Spleen (tissue), 11 donors: ENCODE measurements at regions not wholly inside any gene's neighbourhood (a gene's known extent, or its start where the extent isn't known, plus 50 kb on each side); places are given as distances from the start of the nearest gene placed in this dataset.

Source experiments
- DNase-seq: peaks from one replicate; pipeline ENCODE4 v3.0.0-alpha.2; 2020
- H3K27ac ChIP-seq, 8 donors: fragments of 200-600 bp; sonication (generic) in 7 of 8; 1 replicate in 4 of 8; 2 replicates in 4 of 8; pipeline versions ENCODE4 v1.5.0 to v1.8.0; 2016 to 2021; ENCODE audit warnings: inconsistent platforms in 4 of 8, mild to moderate bottlenecking in 4 of 8, moderate library complexity in 1 of 8
- H3K27me3 ChIP-seq, 7 donors: fragments of 200-600 bp; sonication (generic) in 6 of 7; replicated peaks in 1 of 7; 1 replicate in 4 of 7; 2 replicates in 3 of 7; pipeline versions ENCODE4 v1.5.0 to v1.8.0; 2016 to 2021; ENCODE audit warnings: inconsistent platforms in 3 of 7, mild to moderate bottlenecking in 1 of 7
- H3K36me3 ChIP-seq, 6 donors: fragments of 200-600 bp; sonication (generic) in 5 of 6; 1 replicate in 4 of 6; 2 replicates in 2 of 6; pipeline versions ENCODE4 v1.5.0 to v1.8.0; 2016 to 2021; ENCODE audit warnings: inconsistent platforms in 2 of 6
- H3K4me1 ChIP-seq, 6 donors: fragments of 200-600 bp; sonication (generic) in 5 of 6; 1 replicate in 3 of 6; 2 replicates in 3 of 6; pipeline versions ENCODE4 v1.5.0 to v1.8.0; 2016 to 2021; ENCODE audit warnings: inconsistent platforms in 3 of 6
- H3K4me3 ChIP-seq, 8 donors: fragments of 200-600 bp; sonication (generic) in 7 of 8; 1 replicate in 4 of 8; 2 replicates in 4 of 8; pipeline versions ENCODE4 v1.5.0 to v1.8.0; 2016 to 2021; ENCODE audit warnings: inconsistent platforms in 4 of 8, mild to moderate bottlenecking in 4 of 8, moderate library complexity in 2 of 8
- H3K9me3 ChIP-seq, 8 donors: fragments of 200-600 bp; sonication (generic) in 7 of 8; 1 replicate in 4 of 8; 2 replicates in 4 of 8; pipeline versions ENCODE4 v1.5.0 to v1.8.0; 2016 to 2021; ENCODE audit warnings: inconsistent platforms in 4 of 8
- CTCF ChIP-seq, 11 experiments: fragments of 200-600 bp in 7 of 11; fragments of 450-650 bp in 4 of 11; sonication (generic) in 4 of 11; IDR thresholded peaks in 8 of 11; conservative IDR thresholded peaks in 3 of 11; 1 replicate in 7 of 11; 2 replicates in 4 of 11; pipeline versions ENCODE4 v1.4.0 to v1.8.0; 2016 to 2021; ENCODE audit warnings: antibody characterized with exemption in 11 of 11, inconsistent platforms in 4 of 11, mild to moderate bottlenecking in 1 of 11
- POLR2A ChIP-seq, 3 donors: fragments of 450-650 bp; IDR thresholded peaks; one replicate each; pipeline ENCODE4 v1.5.1; 2017; ENCODE audit warnings: antibody characterized with exemption in 3 of 3, mild to moderate bottlenecking in 1 of 3
- POLR2AphosphoS5 ChIP-seq, 3 donors: sonication (generic); formaldehyde crosslinking; IDR thresholded peaks; one replicate each; pipeline ENCODE4 v1.5.1; 2017; ENCODE audit warnings: antibody characterized with exemption in 3 of 3
- WGBS, 5 donors: extraction: QIAGEN DNeasy Blood & Tissue Kit in 3 of 5; methylation state at CpG; one replicate each; pipeline versions ENCODE4 v1.1.5 to v1.1.7; 2013 to 2018; 5-methylcytosine and 5-hydroxymethylcytosine counted together
- intact Hi-C: fragments of 100-400 bp; cut with DNase I; formaldehyde crosslinking; loops from one replicate; pipeline ENCODE4 v1.15.0; 2023; ENCODE audit warnings: low total_unique reads
- donor health status: healthy with polysubstance abuse.
- donor health status: DM: no; HTN: no; CAD: no; lungs with moderate emphysema.
- donor health status: DM: no; HTN: no; CAD: no.
- donor health status: Bipolar disorder and iron deficiency.
- donor health status: healthy.
- donor health status: DM: no; HTN: no; CAD: no.
- donor health status: DM: yes; HTN: yes; CAD: no.

- 23 to 29% (median 25%) methylated on average over 2 of the region's 2 CpGs for WGBS, 5 donors
- no peaks in the 10 kb centered on the region for H3K36me3 ChIP-seq
- no peaks in the 10 kb centered on the region for H3K9me3 ChIP-seq
- no peak overlapping the region for H3K27ac ChIP-seq
- intact Hi-C loops, result no loop called here
- DNase-seq, result no peak
- no peak for TF ChIP-seq CTCF (IDR thresholded peaks at IDR 0.05 in 8 of 11, conservative IDR thresholded peaks at IDR 0.05 in 3 of 11)
- no peak for TF ChIP-seq POLR2AphosphoS5 (IDR thresholded peaks at IDR 0.05)
- TF ChIP-seq POLR2A (IDR thresholded peaks at IDR 0.05), result no peak
- H3K27me3 ChIP-seq, result no peaks in the 10 kb centered on the region
- H3K4me3 ChIP-seq, result no peak overlapping the region
- no peaks in the 10 kb centered on the region for H3K4me1 ChIP-seq
Observed at GRCh38 chr10:59456199-59456598, 93.8 kb upstream of the FAM13C start.

- intact Hi-C loops, result no loop called here
- DNase-seq, result no peak
- no peak overlapping the region for H3K4me3 ChIP-seq
- TF ChIP-seq POLR2A (IDR thresholded peaks at IDR 0.05) (no peak), POLR2AphosphoS5 (IDR thresholded peaks at IDR 0.05) (no peak), CTCF (IDR thresholded peaks at IDR 0.05 in 8 of 11, conservative IDR thresholded peaks at IDR 0.05 in 3 of 11) (no peak)
- H3K27ac ChIP-seq, result no peak overlapping the region
- 77 to 85% (median 80%) methylated on average over 5 of the region's 5 CpGs for WGBS, 5 donors
- no peaks in the 10 kb centered on the region for H3K36me3 ChIP-seq
- H3K4me1 ChIP-seq, result no peaks in the 10 kb centered on the region
- H3K27me3 ChIP-seq, result no peaks in the 10 kb centered on the region
- no peaks in the 10 kb centered on the region for H3K9me3 ChIP-seq
Observed at GRCh38 chr10:59454171-59454919, 92.0 kb upstream of the FAM13C start.

GRCh38 chr10:59448616-59449015 is 86.3 kb upstream of the FAM13C start:
- Histone ChIP-seq H3K27me3 (no peaks in the 10 kb centered on the region), H3K4me3 (no peak overlapping the region), H3K36me3 (no peaks in the 10 kb centered on the region), H3K4me1 (no peaks in the 10 kb centered on the region), H3K9me3 (peaks cover 0 to 2% (median 0%) of the 10 kb centered on the region in 8 donors), H3K27ac (no peak overlapping the region)
- 86 to 97% (median 95%) methylated on average over 1 of the region's 1 CpG for WGBS, 5 donors
- TF ChIP-seq CTCF (IDR thresholded peaks at IDR 0.05 in 8 of 11, conservative IDR thresholded peaks at IDR 0.05 in 3 of 11), result no peak
- DNase-seq, result no peak
- intact Hi-C loops, result no loop called here

GRCh38 chr10:59435707-59436106 is 73.4 kb upstream of the FAM13C start:
- Histone ChIP-seq H3K4me1 (no peaks in the 10 kb centered on the region), H3K36me3 (no peaks in the 10 kb centered on the region), H3K9me3 (peaks cover 0 to 20% (median 0%) of the 10 kb centered on the region in 8 donors), H3K4me3 (no peak overlapping the region), H3K27ac (no peak overlapping the region), H3K27me3 (no peaks in the 10 kb centered on the region)
- TF ChIP-seq POLR2AphosphoS5 (IDR thresholded peaks at IDR 0.05) (no peak), CTCF (IDR thresholded peaks at IDR 0.05 in 8 of 11, conservative IDR thresholded peaks at IDR 0.05 in 3 of 11) (no peak), POLR2A (IDR thresholded peaks at IDR 0.05) (no peak)
- no peak for DNase-seq
- intact Hi-C loops, result no loop called here
